A673 (cell line): ENCODE measurements at regions not wholly inside any gene's neighbourhood (a gene's known extent, or its start where the extent isn't known, plus 50 kb on each side); places are given as distances from the start of the nearest gene placed in this dataset.

Experiments
- BruUV-seq: library from RNA; stranded (reverse); fragments of 400-500 nt; replicated peaks from 2 replicates; lab custom pipeline; 2021; lab: Mats Ljungman, UMichigan
- CTCF ChIA-PET: fragments of 300-600 bp; sonication (Branson Sonifier 250); formaldehyde crosslinking; loops from one replicate; lab custom pipeline; 2022; ENCODE audit warnings: antibody characterized with exemption; lab: Charles Lee
- POLR2A ChIA-PET: fragments of 300-600 bp; sonication (Branson Sonifier 250); formaldehyde crosslinking; loops from one replicate; lab custom pipeline; 2022; ENCODE audit warnings: antibody characterized with exemption; ENCODE audit not compliant: low non-redundant PET; lab: Charles Lee
- DNase-seq: peaks from one replicate; pipeline ENCODE4 v3.0.0-alpha.2; 2015; ENCODE audit warnings: low spot score
- H3K27ac ChIP-seq: fragments of 200-600 bp; sonication (generic); 2 replicates; pipeline ENCODE4 v1.5.1; 2016; ENCODE audit warnings: mixed run types, low read depth, mild to moderate bottlenecking, mixed read lengths, antibody characterized with exemption, low read length; ENCODE audit not compliant: poor library complexity, severe bottlenecking
- H3K27me3 ChIP-seq: fragments of 200-600 bp; sonication (generic); replicated peaks from 2 replicates; pipeline ENCODE4 v1.6.1; 2017; ENCODE audit warnings: mixed run types, low read depth, mild to moderate bottlenecking, mixed read lengths, antibody characterized with exemption, low read length; ENCODE audit not compliant: insufficient read depth, poor library complexity
- H3K36me3 ChIP-seq: fragments of 200-600 bp; sonication (generic); 2 replicates; pipeline ENCODE4 v1.6.1; 2016; ENCODE audit warnings: mixed run types, mild to moderate bottlenecking, mixed read lengths, antibody characterized with exemption, low read length; ENCODE audit not compliant: insufficient read depth, poor library complexity, severe bottlenecking
- H3K4me1 ChIP-seq: fragments of 200-600 bp; sonication (generic); 2 replicates; pipeline ENCODE4 v1.6.1; 2017; ENCODE audit warnings: mixed run types, mild to moderate bottlenecking, mixed read lengths, antibody characterized with exemption, low read length; ENCODE audit not compliant: insufficient read depth, poor library complexity, severe bottlenecking
- H3K4me3 ChIP-seq: fragments of 200-600 bp; sonication (generic); 2 replicates; pipeline ENCODE4 v1.5.1; 2016; ENCODE audit warnings: low read depth, mixed run types, mild to moderate bottlenecking, mixed read lengths, low read length; ENCODE audit not compliant: poor library complexity, severe bottlenecking
- H3K9me3 ChIP-seq: fragments of 200-600 bp; sonication (generic); 2 replicates; pipeline ENCODE4 v1.6.1; 2016; ENCODE audit warnings: mixed run types, low read depth, mild to moderate bottlenecking, mixed read lengths, antibody characterized with exemption, low read length; ENCODE audit not compliant: poor library complexity, severe bottlenecking
- EZH2 ChIP-seq: fragments of 200-600 bp; sonication (generic); IDR thresholded peaks from 2 replicates; pipeline ENCODE4 v1.6.1; 2017; ENCODE audit warnings: borderline replicate concordance, low read depth, mild to moderate bottlenecking, mixed read lengths, antibody characterized with exemption, low read length; ENCODE audit not compliant: poor library complexity, severe bottlenecking
- intact Hi-C: fragments of 100-400 bp; cut with micrococcal nuclease; formaldehyde crosslinking; loops from one replicate; pipeline ENCODE4 v1.10.0; 2022; ENCODE audit not compliant: unreplicated experiment
- TF ChIP-seq, protein P1 (sequence below): fragments of 300-800, 200-600 bp; sonication (generic); conservative IDR thresholded peaks from 2 replicates; pipeline ENCODE4 v1.5.1; 2017; ENCODE audit warnings: low read depth, mild to moderate bottlenecking, antibody characterized with exemption, low read length, moderate library complexity, mixed read lengths

DNA sequence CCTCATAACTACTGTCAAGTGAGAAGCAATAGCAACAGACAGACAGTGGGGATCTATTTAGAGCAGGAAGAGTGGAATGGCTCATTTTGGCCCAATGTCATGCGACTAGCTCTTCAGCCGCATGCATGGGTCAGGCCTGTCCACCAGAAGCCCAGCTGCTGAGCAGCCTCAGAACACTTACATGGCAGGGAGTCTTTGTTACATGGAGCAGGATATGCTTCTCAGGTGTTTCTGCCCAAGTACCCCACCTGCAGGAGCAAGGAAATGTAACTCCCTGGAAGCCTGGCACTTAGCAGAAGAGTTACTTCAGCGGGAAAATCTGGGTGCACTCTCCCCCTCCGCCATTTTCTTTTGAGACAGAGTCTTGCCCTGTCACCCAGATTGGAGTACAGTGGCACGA lies 73.5 kb upstream of the ARHGAP5 start:
- Histone ChIP-seq H3K4me3 (no peak overlapping the region), H3K9me3 (no peaks in the 10 kb centered on the region), H3K4me1 (no peaks in the 10 kb centered on the region), H3K27ac (no peak overlapping the region), H3K36me3 (no peaks in the 10 kb centered on the region), H3K27me3 (peaks cover 6% of the 10 kb centered on the region)
- DNase-seq: no peak
- intact Hi-C loops: no loop called here
- POLR2A ChIA-PET: no interaction called here
- CTCF ChIA-PET: no interaction called here
- TF ChIP-seq EZH2: no peak
- TF ChIP-seq, protein P1, sequence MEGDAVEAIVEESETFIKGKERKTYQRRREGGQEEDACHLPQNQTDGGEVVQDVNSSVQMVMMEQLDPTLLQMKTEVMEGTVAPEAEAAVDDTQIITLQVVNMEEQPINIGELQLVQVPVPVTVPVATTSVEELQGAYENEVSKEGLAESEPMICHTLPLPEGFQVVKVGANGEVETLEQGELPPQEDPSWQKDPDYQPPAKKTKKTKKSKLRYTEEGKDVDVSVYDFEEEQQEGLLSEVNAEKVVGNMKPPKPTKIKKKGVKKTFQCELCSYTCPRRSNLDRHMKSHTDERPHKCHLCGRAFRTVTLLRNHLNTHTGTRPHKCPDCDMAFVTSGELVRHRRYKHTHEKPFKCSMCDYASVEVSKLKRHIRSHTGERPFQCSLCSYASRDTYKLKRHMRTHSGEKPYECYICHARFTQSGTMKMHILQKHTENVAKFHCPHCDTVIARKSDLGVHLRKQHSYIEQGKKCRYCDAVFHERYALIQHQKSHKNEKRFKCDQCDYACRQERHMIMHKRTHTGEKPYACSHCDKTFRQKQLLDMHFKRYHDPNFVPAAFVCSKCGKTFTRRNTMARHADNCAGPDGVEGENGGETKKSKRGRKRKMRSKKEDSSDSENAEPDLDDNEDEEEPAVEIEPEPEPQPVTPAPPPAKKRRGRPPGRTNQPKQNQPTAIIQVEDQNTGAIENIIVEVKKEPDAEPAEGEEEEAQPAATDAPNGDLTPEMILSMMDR: no peak
- no TSS peak for BruUV-seq

DNA sequence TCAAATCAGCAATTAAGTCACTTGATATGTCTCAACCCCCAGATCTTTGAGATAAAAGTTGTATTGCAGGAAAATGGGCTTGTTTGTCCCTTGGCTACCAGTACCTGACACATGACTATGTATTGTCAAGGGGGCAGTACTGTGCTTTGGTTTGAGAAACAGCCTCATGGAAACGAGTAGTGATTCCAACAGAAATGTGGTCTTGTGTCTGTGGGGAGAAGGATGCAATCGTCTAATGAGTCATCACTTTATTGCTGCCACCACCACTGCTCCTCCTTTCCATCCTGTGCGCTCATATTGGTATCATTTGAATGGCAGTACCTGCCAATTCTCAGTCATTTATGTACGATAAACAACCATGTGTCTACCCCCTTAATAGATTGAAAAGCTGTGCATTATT lies 72.8 kb upstream of the ARHGAP5 start:
- H3K36me3 ChIP-seq: no peaks in the 10 kb centered on the region
- intact Hi-C loops: no loop called here
- H3K9me3 ChIP-seq: no peaks in the 10 kb centered on the region
- no peak for DNase-seq
- CTCF ChIA-PET: no interaction called here
- no TSS peak for BruUV-seq
- POLR2A ChIA-PET: no interaction called here
- H3K27ac ChIP-seq: no peak overlapping the region
- no peak overlapping the region for H3K4me3 ChIP-seq
- peaks cover 6% of the 10 kb centered on the region for H3K27me3 ChIP-seq
- no peak for TF ChIP-seq EZH2
- TF ChIP-seq, protein P1: no peak
- no peaks in the 10 kb centered on the region for H3K4me1 ChIP-seq

DNA sequence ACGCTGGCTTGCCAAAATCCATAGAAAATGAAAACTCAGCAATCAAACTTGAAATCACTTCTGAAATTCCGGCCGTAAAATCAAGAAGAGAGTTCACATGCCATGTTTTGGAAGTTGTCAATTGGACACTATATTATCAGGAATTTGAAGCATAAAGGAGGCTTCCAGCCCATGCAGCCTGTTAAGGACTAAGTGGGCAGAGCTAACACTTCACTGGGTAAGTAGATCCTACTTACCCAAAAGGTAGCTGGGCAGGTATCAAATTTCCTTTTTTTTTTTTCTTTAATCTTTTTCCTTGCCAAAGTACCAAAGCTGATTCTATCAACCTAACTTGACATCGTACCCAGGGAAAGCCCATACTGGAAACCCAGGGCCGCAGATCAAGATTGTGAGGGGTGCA lies 71.5 kb upstream of the ARHGAP5 start:
- Histone ChIP-seq H3K27me3 (peaks cover 6% of the 10 kb centered on the region), H3K4me3 (no peak overlapping the region), H3K27ac (no peak overlapping the region), H3K36me3 (no peaks in the 10 kb centered on the region), H3K4me1 (no peaks in the 10 kb centered on the region), H3K9me3 (no peaks in the 10 kb centered on the region)
- TF ChIP-seq, protein P1: no peak
- TF ChIP-seq EZH2: no peak
- no peak for DNase-seq
- BruUV-seq: no TSS peak
- intact Hi-C loops: no loop called here
- POLR2A ChIA-PET: no interaction called here
- CTCF ChIA-PET: interaction anchor here (0.5 to 0.6 kb wide), 2 partner anchors 9 to 501 kb away, joined by 3 read pairs; no protein-coding TSS in a partner anchor
